GM06990 (cell line): ENCODE measurements at regions not wholly inside any gene's neighbourhood (a gene's known extent, or its start where the extent isn't known, plus 50 kb on each side); places are given as distances from the start of the nearest gene placed in this dataset.

Experiments
- DNase-seq: peaks from one replicate; pipeline ENCODE4 v3.0.0-alpha.2; 2011; ENCODE audit not compliant: insufficient read length; ENCODE audit errors: extremely low read depth
- H3K27me3 ChIP-seq: replicated peaks from 2 replicates; pipeline ENCODE4 v1.6.0; 2011; ENCODE audit warnings: low read length; ENCODE audit not compliant: control insufficient read depth, insufficient read depth
- H3K36me3 ChIP-seq: 2 replicates; pipeline ENCODE4 v1.5.1; 2011; ENCODE audit warnings: low read length; ENCODE audit not compliant: control insufficient read depth, insufficient read depth
- H3K4me3 ChIP-seq: replicated peaks from 2 replicates; pipeline ENCODE4 v1.5.1; 2011; ENCODE audit warnings: low read depth, mild to moderate bottlenecking, control low read depth, low read length
- TF ChIP-seq, protein P1 (sequence below): IDR thresholded peaks from 2 replicates; pipeline ENCODE4 v1.5.1; 2011; ENCODE audit warnings: low read length, control low read depth, mild to moderate bottlenecking, inconsistent platforms; ENCODE audit not compliant: insufficient read depth, poor library complexity, severe bottlenecking

DNA sequence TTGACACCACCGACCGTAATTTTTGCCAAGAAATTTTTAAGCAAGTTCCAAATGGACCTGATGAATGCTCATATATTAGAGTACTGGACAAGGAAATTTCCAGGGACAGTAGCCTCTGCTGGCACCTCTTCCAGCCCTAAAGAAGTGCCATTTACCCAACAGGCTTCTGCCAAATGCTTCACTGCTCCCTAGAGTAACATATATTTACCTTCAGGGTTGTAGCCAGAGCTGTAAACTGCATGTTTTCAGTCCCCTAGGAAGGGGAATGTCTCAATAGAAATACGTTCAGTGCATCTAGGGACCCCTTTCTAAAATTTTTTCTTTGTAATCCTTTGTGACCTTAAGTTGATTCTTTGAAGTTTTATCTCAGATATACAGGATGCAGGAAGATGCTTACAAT lies 143.1 kb upstream of the SMAD1 start:
- no peak for DNase-seq
- TF ChIP-seq, protein P1, sequence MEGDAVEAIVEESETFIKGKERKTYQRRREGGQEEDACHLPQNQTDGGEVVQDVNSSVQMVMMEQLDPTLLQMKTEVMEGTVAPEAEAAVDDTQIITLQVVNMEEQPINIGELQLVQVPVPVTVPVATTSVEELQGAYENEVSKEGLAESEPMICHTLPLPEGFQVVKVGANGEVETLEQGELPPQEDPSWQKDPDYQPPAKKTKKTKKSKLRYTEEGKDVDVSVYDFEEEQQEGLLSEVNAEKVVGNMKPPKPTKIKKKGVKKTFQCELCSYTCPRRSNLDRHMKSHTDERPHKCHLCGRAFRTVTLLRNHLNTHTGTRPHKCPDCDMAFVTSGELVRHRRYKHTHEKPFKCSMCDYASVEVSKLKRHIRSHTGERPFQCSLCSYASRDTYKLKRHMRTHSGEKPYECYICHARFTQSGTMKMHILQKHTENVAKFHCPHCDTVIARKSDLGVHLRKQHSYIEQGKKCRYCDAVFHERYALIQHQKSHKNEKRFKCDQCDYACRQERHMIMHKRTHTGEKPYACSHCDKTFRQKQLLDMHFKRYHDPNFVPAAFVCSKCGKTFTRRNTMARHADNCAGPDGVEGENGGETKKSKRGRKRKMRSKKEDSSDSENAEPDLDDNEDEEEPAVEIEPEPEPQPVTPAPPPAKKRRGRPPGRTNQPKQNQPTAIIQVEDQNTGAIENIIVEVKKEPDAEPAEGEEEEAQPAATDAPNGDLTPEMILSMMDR: no peak
- H3K4me3 ChIP-seq: no peak overlapping the region
- H3K36me3 ChIP-seq: no peaks in the 10 kb centered on the region
- H3K27me3 ChIP-seq: no peaks in the 10 kb centered on the region

DNA sequence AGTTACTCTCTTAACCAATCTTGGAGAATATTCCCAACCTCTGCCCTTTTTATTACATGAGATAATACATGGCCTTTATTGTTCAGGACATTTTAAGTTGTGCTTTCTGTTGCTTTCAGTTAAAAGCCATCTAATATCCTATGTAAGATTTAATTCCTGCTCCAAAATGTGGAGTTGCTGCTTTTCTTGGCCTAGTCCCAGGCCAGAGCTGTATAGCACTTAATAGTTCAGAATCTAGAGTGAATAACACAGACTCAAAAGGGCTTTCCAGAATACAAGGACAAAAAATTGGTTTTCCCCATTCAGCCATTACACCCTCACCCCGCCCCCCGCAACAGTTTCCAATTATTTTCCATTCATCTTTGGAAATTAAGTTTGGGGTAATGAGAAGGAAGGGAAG lies 144.3 kb upstream of the SMAD1 start:
- DNase-seq: no peak

DNA sequence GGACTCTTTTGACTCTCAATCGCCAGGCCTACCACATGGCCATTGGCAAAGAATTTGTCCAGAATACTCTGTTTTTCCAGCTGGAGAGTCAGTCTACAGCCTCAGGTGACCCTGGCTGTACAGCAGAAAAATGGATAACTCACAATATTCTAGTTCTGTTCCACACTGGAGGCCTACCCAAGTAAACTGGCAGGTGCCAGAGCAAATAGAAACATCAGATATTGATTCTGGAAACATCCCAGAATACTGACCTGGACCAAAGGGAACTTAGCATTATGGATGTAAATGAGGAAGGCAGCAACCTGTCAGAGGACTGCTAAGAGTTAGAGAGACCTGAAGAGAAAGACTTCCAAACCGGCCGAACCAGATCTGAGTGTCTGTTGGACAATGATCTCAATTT lies 147.9 kb upstream of the SMAD1 start:
- no peak for DNase-seq
- TF ChIP-seq, protein P1: no peak
- H3K4me3 ChIP-seq: no peak overlapping the region
- H3K36me3 ChIP-seq: no peaks in the 10 kb centered on the region
- H3K27me3 ChIP-seq: no peaks in the 10 kb centered on the region; the same call in 1 of the 2 replicates

More for the DNA sequence above, 144.3 kb upstream of the SMAD1 start:
- TF ChIP-seq, protein P1: no peak
- Histone ChIP-seq H3K4me3 (no peak overlapping the region), H3K27me3 (no peaks in the 10 kb centered on the region), H3K36me3 (no peaks in the 10 kb centered on the region)

DNA sequence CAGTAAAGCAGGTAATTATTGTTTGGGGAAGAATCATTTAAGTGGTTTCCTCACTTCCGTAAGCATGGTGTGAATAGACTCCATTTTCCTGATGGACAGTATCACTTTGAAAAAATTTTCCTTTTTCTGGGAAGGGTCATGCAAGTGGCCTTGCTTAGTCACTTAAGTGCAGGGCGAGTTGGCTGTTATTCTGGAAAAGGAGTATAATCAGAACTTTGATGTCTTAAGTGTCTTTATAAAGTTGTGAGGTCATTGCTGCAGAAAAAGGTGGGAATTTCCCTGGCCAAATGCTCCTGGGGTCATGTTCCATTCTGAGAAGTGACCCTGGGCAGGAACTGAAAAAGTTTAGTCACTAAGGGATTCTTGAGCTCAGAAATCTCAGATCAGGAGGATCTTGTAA lies 146.1 kb upstream of the OTUD4 start:
- DNase-seq: no peak
- Histone ChIP-seq H3K27me3 (no peaks in the 10 kb centered on the region; the same call in 1 of the 2 replicates), H3K4me3 (no peak overlapping the region), H3K36me3 (no peaks in the 10 kb centered on the region)
- TF ChIP-seq, protein P1: no peak

DNA sequence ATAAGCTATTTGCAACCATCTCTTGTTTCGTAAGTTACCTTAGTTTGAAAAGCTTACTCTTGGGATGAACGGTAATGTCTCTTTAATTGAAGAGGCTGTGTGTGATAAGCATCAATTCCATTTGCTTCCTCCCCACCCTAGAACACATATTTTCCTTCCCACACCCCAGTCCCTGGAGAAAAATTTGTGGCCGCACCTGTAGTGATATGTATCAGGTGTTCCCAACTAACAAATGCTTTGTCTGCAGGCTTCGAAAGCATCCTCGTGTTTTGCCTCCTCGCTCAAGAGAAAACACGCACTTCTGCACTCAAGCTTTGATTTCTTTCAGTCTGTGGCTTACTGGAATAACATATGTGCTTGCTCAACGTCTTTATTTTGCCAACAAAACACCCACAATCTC lies 143.8 kb upstream of the OTUD4 start:
- no peaks in the 10 kb centered on the region; the same call in 1 of the 2 replicates for H3K27me3 ChIP-seq
- TF ChIP-seq, protein P1: no peak
- H3K4me3 ChIP-seq: no peak overlapping the region
- H3K36me3 ChIP-seq: no peaks in the 10 kb centered on the region
- no peak for DNase-seq

DNA sequence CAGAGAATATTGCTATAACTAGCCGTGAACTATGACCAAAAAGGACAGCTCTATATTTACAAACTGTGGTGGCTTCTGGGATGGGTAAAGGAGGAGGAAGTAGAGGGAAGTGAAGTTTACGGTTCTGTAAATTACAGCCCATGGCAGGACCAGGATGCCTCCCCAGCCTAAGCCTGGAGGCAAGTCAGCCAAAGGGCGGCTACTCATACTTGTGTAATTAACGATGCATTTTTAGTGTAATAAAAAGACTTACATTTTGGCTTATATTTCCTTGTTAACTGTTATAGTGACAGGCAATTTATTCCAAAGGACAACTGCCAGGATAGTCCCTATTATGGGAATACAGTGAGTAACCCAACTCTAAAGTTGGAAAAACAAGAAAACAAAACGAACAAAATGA lies 139.9 kb upstream of the OTUD4 start:
- TF ChIP-seq, protein P1: no peak

More for the DNA sequence above, 139.9 kb upstream of the OTUD4 start:
- no peak for DNase-seq
- Histone ChIP-seq H3K4me3 (no peak overlapping the region), H3K27me3 (no peaks in the 10 kb centered on the region; the same call in 1 of the 2 replicates), H3K36me3 (no peaks in the 10 kb centered on the region)
